ENCODE measurements at regions not wholly inside any gene's neighbourhood (a gene's known extent, or its start where the extent isn't known, plus 50 kb on each side); places are given as distances from the start of the nearest gene placed in this dataset.

- TF ChIP-seq YY1 (IDR thresholded peaks at IDR 0.05; ENCODE audit: insufficient read depth, insufficient read length) (no peak), ZNF274 (IDR thresholded peaks at IDR 0.05; ENCODE audit: low read depth, low read length) (no peak), SUZ12 (IDR thresholded peaks at IDR 0.05; ENCODE audit: extremely low read depth, insufficient read depth, insufficient read length) (no peak)
These were observed 113.7 kb upstream of the KITLG start for GRCh38 chr12:88693837-88694445.
